HG03558 (cell line): ENCODE measurements at regions not wholly inside any gene's neighbourhood (a gene's known extent, or its start where the extent isn't known, plus 50 kb on each side); places are given as distances from the start of the nearest gene placed in this dataset.
"Not testable (repeated sequence)": the region's sequence is repeated elsewhere in the genome, so short reads cannot be mapped to it uniquely, and the experiment has no call there.

ENCODE experiments used
- ATAC-seq: cut with Tn5 transposase; IDR thresholded peaks from one replicate; pipeline ENCODE4 v1.9.1; 2021; ENCODE audit warnings: moderate number of reproducible peaks; ENCODE audit not compliant: unreplicated experiment; ENCODE audit errors: extremely low read depth

- no peak for ATAC-seq
Observed at GRCh38 chr3:162847511-162847910, 1350.9 kb downstream of the OTOL1 start.

- ATAC-seq: no peak
Observed at GRCh38 chr3:162863579-162863978, 1367.0 kb downstream of the OTOL1 start.

GRCh38 chr3:162865466-162865865 is 1368.9 kb downstream of the OTOL1 start:
- no peak for ATAC-seq

- ATAC-seq: no peak
Observed at GRCh38 chr3:162879021-162879562, 1382.5 kb downstream of the OTOL1 start.

GRCh38 chr3:162884373-162884772 is 1387.8 kb downstream of the OTOL1 start:
- ATAC-seq: no peak

- ATAC-seq: no peak
Observed at GRCh38 chr3:162892921-162893793, 1396.5 kb downstream of the OTOL1 start.

- no peak for ATAC-seq
Observed at GRCh38 chr3:162897291-162897690, 1400.7 kb downstream of the OTOL1 start.

- ATAC-seq: no peak
Observed at GRCh38 chr3:162932503-162932902, 1435.9 kb downstream of the OTOL1 start.

GRCh38 chr3:162933656-162934055 is 1437.0 kb downstream of the OTOL1 start:
- ATAC-seq: no peak

GRCh38 chr3:162936706-162937105 is 1440.1 kb downstream of the OTOL1 start:
- no peak for ATAC-seq

- no peak for ATAC-seq
Observed at GRCh38 chr3:162938083-162938482, 1441.5 kb downstream of the OTOL1 start.

- no peak for ATAC-seq
Observed at GRCh38 chr3:162945626-162946025, 1449.0 kb downstream of the OTOL1 start.

GRCh38 chr3:162956711-162957110 is 1460.1 kb downstream of the OTOL1 start:
- no peak for ATAC-seq

- no peak for ATAC-seq
Observed at GRCh38 chr3:162960269-162960668, 1463.7 kb downstream of the OTOL1 start.

- ATAC-seq: no peak
Observed at GRCh38 chr3:162970292-162970691, 1473.7 kb downstream of the OTOL1 start.

- ATAC-seq: no peak
Observed at GRCh38 chr3:162971715-162972114, 1475.1 kb downstream of the OTOL1 start.

- ATAC-seq: no peak
Observed at GRCh38 chr3:162973428-162973917, 1476.9 kb downstream of the OTOL1 start.

GRCh38 chr3:162978136-162978535 is 1481.5 kb downstream of the OTOL1 start:
- no peak for ATAC-seq

- no peak for ATAC-seq
Observed at GRCh38 chr3:162984746-162985145, 1488.1 kb downstream of the OTOL1 start.

GRCh38 chr3:162987085-162987794 is 1490.6 kb downstream of the OTOL1 start:
- not testable (repeated sequence) for ATAC-seq

GRCh38 chr3:162992741-162993140 is 1496.1 kb downstream of the OTOL1 start:
- no peak for ATAC-seq
